Dedifferentiated amniotic fluid mesenchymal stem cell (primary cell): ENCODE measurements at regions not wholly inside any gene's neighbourhood (a gene's known extent, or its start where the extent isn't known, plus 50 kb on each side); places are given as distances from the start of the nearest gene placed in this dataset.

ENCODE experiments used
- DNase-seq: peaks from one replicate; pipeline ENCODE4 v3.0.0-alpha.2; 2016; ENCODE audit errors: extremely low spot score

GRCh38 chr7:46169384-46169755, 248.3 kb upstream of the IGFBP3 start:
- DNase-seq = no peak

GRCh38 chr7:46168671-46169383, 247.8 kb upstream of the IGFBP3 start:
- no peak for DNase-seq

- no peak for DNase-seq
Measured at GRCh38 chr7:46168231-46168630, 247.2 kb upstream of the IGFBP3 start.

GRCh38 chr7:46165276-46165675, 244.2 kb upstream of the IGFBP3 start:
- DNase-seq = no peak

GRCh38 chr7:46164629-46165028, 243.6 kb upstream of the IGFBP3 start:
- DNase-seq = no peak

GRCh38 chr7:46163246-46163645, 242.2 kb upstream of the IGFBP3 start:
- no peak for DNase-seq

GRCh38 chr7:46162609-46163008, 241.5 kb upstream of the IGFBP3 start:
- no peak for DNase-seq

- no peak for DNase-seq
Measured at GRCh38 chr7:46160861-46161260, 239.8 kb upstream of the IGFBP3 start.

- DNase-seq = no peak
Measured at GRCh38 chr7:46157931-46158330, 236.9 kb upstream of the IGFBP3 start.

GRCh38 chr7:46157404-46157803, 236.3 kb upstream of the IGFBP3 start:
- no peak for DNase-seq

GRCh38 chr7:46156853-46157252, 235.8 kb upstream of the IGFBP3 start:
- DNase-seq = no peak

- DNase-seq = no peak
Measured at GRCh38 chr7:46156086-46156485, 235.0 kb upstream of the IGFBP3 start.

GRCh38 chr7:46155367-46155766, 234.3 kb upstream of the IGFBP3 start:
- DNase-seq = no peak

GRCh38 chr7:46153951-46154787, 233.1 kb upstream of the IGFBP3 start:
- DNase-seq = no peak

GRCh38 chr7:46153583-46153950, 232.5 kb upstream of the IGFBP3 start:
- DNase-seq = no peak

- DNase-seq = no peak
Measured at GRCh38 chr7:46152696-46153095, 231.6 kb upstream of the IGFBP3 start.

GRCh38 chr7:46150721-46151120, 229.6 kb upstream of the IGFBP3 start:
- no peak for DNase-seq

- DNase-seq = no peak
Measured at GRCh38 chr7:46150202-46150601, 229.1 kb upstream of the IGFBP3 start.

GRCh38 chr7:46147871-46148270, 226.8 kb upstream of the IGFBP3 start:
- no peak for DNase-seq

GRCh38 chr7:46146454-46147255, 225.6 kb upstream of the IGFBP3 start:
- no peak for DNase-seq

- peak; percentile 93 for DNase-seq
Measured at GRCh38 chr7:46145412-46145811, 224.3 kb upstream of the IGFBP3 start.
